SK-N-SH (cell line): ENCODE measurements at regions not wholly inside any gene's neighbourhood (a gene's known extent, or its start where the extent isn't known, plus 50 kb on each side); places are given as distances from the start of the nearest gene placed in this dataset.

ENCODE experiments used
- CTCF ChIA-PET: fragments of 300-600, 350-600 bp; formaldehyde crosslinking; extraction: SDS; loops from one replicate; lab custom pipeline; 2021; lab: Yijun Ruan, JAX
- POLR2A ChIA-PET: fragments of 350-600 bp; sonication (Branson Sonifier 250); formaldehyde crosslinking; extraction: SDS; loops from one replicate; lab custom pipeline; 2020; ENCODE audit warnings: antibody characterized with exemption, inconsistent platforms; lab: Yijun Ruan, JAX
- DNase-seq: peaks from one replicate; pipeline ENCODE4 v3.0.0; 2012
- H2AFZ ChIP-seq: fragments of 200-600 bp; sonication (generic); 2 replicates; pipeline ENCODE4 v1.8.1; 2016; ENCODE audit warnings: antibody characterized with exemption, mild to moderate bottlenecking, low read depth
- H3F3A ChIP-seq: fragments of 200-600 bp; sonication (generic); replicated peaks from 2 replicates; pipeline ENCODE3; 2016; ENCODE audit warnings: antibody characterized with exemption, mild to moderate bottlenecking; ENCODE audit not compliant: insufficient read depth
- H3K27ac ChIP-seq, 2 experiments: fragments of 200-500 bp in 1 of 2; fragments of 200-600 bp in 1 of 2; sonication (Bioruptor generic) in 1 of 2; sonication (generic), shearing (Covaris generic) in 1 of 2; 2 replicates each; pipeline versions ENCODE4 v1.5.1 to v1.6.1; 2014 to 2016; ENCODE audit warnings: low read depth in 2 of 2, inconsistent platforms in 1 of 2, low read length in 1 of 2, mild to moderate bottlenecking in 1 of 2, mixed read lengths in 1 of 2
- H3K27me3 ChIP-seq: fragments of 200-600 bp; sonication (generic), shearing (Covaris generic); 2 replicates; pipeline ENCODE4 v1.6.1; 2016; ENCODE audit warnings: mixed run types; ENCODE audit not compliant: insufficient read depth
- H3K36me3 ChIP-seq, 2 experiments: fragments of 200-500 bp in 1 of 2; fragments of 200-600 bp in 1 of 2; sonication (Bioruptor generic) in 1 of 2; sonication (generic) in 1 of 2; replicated peaks in 1 of 2; 2 replicates each; pipeline versions ENCODE3 to v1.5.1; 2014 to 2016; ENCODE audit warnings: low read length in 1 of 2, mild to moderate bottlenecking in 1 of 2; ENCODE audit not compliant: insufficient read depth in 2 of 2, control insufficient read depth in 1 of 2
- H3K4me1 ChIP-seq, 2 experiments: fragments of 200-500 bp in 1 of 2; fragments of 200-600 bp in 1 of 2; sonication (Bioruptor generic) in 1 of 2; sonication (generic), shearing (Covaris generic) in 1 of 2; 2 replicates each; pipeline versions ENCODE4 v1.5.1 to v1.6.1; 2014 to 2016; ENCODE audit warnings: low read depth in 1 of 2, low read length in 1 of 2, mixed run types in 1 of 2; ENCODE audit not compliant: insufficient read depth in 2 of 2, control insufficient read depth in 1 of 2
- H3K4me2 ChIP-seq: fragments of 200-600 bp; sonication (generic), shearing (Covaris generic); 2 replicates; pipeline ENCODE4 v1.6.1; 2017; ENCODE audit warnings: mixed run types
- H3K4me3 ChIP-seq, 2 experiments: fragments of 200-500 bp in 1 of 2; fragments of 200-600 bp in 1 of 2; sonication (Bioruptor generic) in 1 of 2; sonication (generic), shearing (Covaris generic) in 1 of 2; 2 replicates each; pipeline versions ENCODE4 v1.5.1 to v1.8.1; 2014 to 2016; ENCODE audit warnings: low read depth in 2 of 2, inconsistent platforms in 1 of 2, low read length in 1 of 2, mild to moderate bottlenecking in 1 of 2, mixed read lengths in 1 of 2, moderate library complexity in 1 of 2
- H3K79me2 ChIP-seq: fragments of 200-600 bp; sonication (generic); 2 replicates; pipeline ENCODE4 v1.8.1; 2017; ENCODE audit warnings: mild to moderate bottlenecking; ENCODE audit not compliant: insufficient read depth
- H3K9ac ChIP-seq: fragments of 200-600 bp; sonication (generic); 2 replicates; pipeline ENCODE4 v1.6.1; 2017; ENCODE audit warnings: mixed run types
- H3K9me2 ChIP-seq: fragments of 200-600 bp; sonication (generic); 2 replicates; pipeline ENCODE4 v1.6.1; 2017; ENCODE audit warnings: mixed run types
- H3K9me3 ChIP-seq: fragments of 200-600 bp; sonication (generic); 2 replicates; pipeline ENCODE4 v1.6.1; 2017; ENCODE audit warnings: mixed run types, mild to moderate bottlenecking, moderate library complexity
- H4K20me1 ChIP-seq: fragments of 200-600 bp; sonication (generic); 2 replicates; pipeline ENCODE4 v1.6.1; 2017; ENCODE audit warnings: mild to moderate bottlenecking, mixed run types; ENCODE audit not compliant: insufficient read depth
- FOSL2 ChIP-seq: IDR thresholded peaks from 2 replicates; pipeline ENCODE4 v1.4.0; 2012; ENCODE audit warnings: low read depth, mild to moderate bottlenecking, moderate library complexity, borderline replicate concordance
- FOXJ3 ChIP-seq: sonication (generic); formaldehyde crosslinking; IDR thresholded peaks from 2 replicates; pipeline ENCODE4 v1.5.1; 2020; ENCODE audit warnings: mild to moderate bottlenecking, missing genetic modification reagents
- FOXM1 ChIP-seq: IDR thresholded peaks from 2 replicates; pipeline ENCODE4 v1.4.0; 2012; ENCODE audit warnings: low read depth, mild to moderate bottlenecking
- GABPA ChIP-seq: IDR thresholded peaks from 2 replicates; pipeline ENCODE4 v1.4.0; 2012; ENCODE audit warnings: low read depth, mild to moderate bottlenecking
- GATA2 ChIP-seq: sonication (generic); formaldehyde crosslinking; IDR thresholded peaks from 2 replicates; pipeline ENCODE4 v1.5.0; 2020; ENCODE audit warnings: mild to moderate bottlenecking, missing genetic modification reagents
- MAX ChIP-seq: IDR thresholded peaks from 2 replicates; pipeline ENCODE4 v1.4.0; 2012; ENCODE audit warnings: low read depth
- MEF2A ChIP-seq: IDR thresholded peaks from 2 replicates; pipeline ENCODE4 v1.4.0; 2012; ENCODE audit warnings: low read depth, borderline replicate concordance
- MXI1 ChIP-seq: IDR thresholded peaks from 2 replicates; pipeline ENCODE4 v1.6.1; 2012; ENCODE audit warnings: mild to moderate bottlenecking, low read depth, low read length, improper control_type of control experiment
- NRF1 ChIP-seq: IDR thresholded peaks from 2 replicates; pipeline ENCODE4 v1.6.1; 2012; ENCODE audit warnings: low read depth, mild to moderate bottlenecking, low read length
- PBX3 ChIP-seq: IDR thresholded peaks from 2 replicates; pipeline ENCODE4; 2012
- RCOR1 ChIP-seq: fragments of 150-350 bp; IDR thresholded peaks from 2 replicates; pipeline ENCODE4 v1.6.1; 2017; ENCODE audit warnings: antibody characterized with exemption, low read length
- SIN3A ChIP-seq: IDR thresholded peaks from 2 replicates; pipeline ENCODE4 v1.6.1; 2012; ENCODE audit warnings: low read depth, mild to moderate bottlenecking, low read length, moderate library complexity, borderline replicate concordance
- TAF1 ChIP-seq: IDR thresholded peaks from 2 replicates; pipeline ENCODE4 v1.6.1; 2012; ENCODE audit warnings: low read depth, mild to moderate bottlenecking, low read length, moderate library complexity, borderline replicate concordance
- USF1 ChIP-seq: IDR thresholded peaks from 2 replicates; pipeline ENCODE4 v1.4.0; 2012; ENCODE audit warnings: low read depth, borderline replicate concordance
- ZBTB33 ChIP-seq: IDR thresholded peaks from 2 replicates; pipeline ENCODE4 v1.4.0; 2012; ENCODE audit warnings: low read depth, borderline replicate concordance
- WGBS: methylation state at CpG from one replicate; pipeline ENCODE4 v1.1.6; 2017; ENCODE audit warnings: low lambda C conversion rate; 5-methylcytosine and 5-hydroxymethylcytosine counted together
- TF ChIP-seq, protein P1 (sequence below): fragments of 200-600 bp; sonication (generic); IDR thresholded peaks from 2 replicates; pipeline ENCODE4 v1.6.1; 2017; ENCODE audit warnings: antibody characterized with exemption, mild to moderate bottlenecking, moderate library complexity

GRCh38 chr22:22048981-22049531 lies 66.5 kb upstream of the TOP3B start (continued):
- TF ChIP-seq PBX3 (no peak), GATA2 (CRISPR knock-in tag) (no peak), TAF1 (no peak), MAX (no peak)

DNA sequence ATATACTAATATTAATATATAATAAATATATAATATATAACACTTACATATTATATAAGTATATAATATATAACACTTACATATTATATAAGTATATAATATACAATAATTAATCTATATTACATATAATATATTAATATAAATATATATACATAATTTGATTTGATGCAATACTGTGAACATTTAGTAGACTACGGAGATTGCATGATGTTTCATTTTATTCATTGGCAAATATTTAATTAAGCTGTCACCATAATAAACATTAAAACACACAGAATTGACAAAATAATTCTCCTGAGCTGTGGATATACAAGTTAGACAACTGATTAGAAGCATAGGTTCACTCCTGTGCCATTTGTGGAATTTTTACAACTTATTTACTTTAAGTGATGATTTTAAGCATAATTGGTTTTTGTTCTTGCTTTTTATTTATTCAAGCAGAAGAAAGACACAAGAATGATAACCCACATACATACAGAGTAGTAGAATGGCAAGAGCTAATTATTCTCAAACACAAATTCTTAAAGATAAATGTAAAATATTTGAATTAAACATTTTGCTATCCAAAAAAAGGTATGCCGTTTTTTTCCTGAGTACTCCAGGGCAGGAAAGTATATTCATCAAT lies 65.8 kb upstream of the TOP3B start:
- Histone ChIP-seq H3K9me2 (no peaks in the 10 kb centered on the region), H3K4me2 (no peak overlapping the region), H3K4me1 (no peaks in the 10 kb centered on the region), H2AFZ (no peak overlapping the region), H3K36me3 (no peaks in the 10 kb centered on the region), H3K9me3 (no peaks in the 10 kb centered on the region), H3K9ac (no peak overlapping the region), H3K4me3 (no peak overlapping the region), H3K27me3 (peaks cover 5% of the 10 kb centered on the region; the same call in 1 of the 2 replicates), H3K79me2 (no peaks in the 10 kb centered on the region), H3K27ac (no peak overlapping the region), H3F3A (no peaks in the 10 kb centered on the region), H4K20me1 (no peaks in the 10 kb centered on the region)
- CTCF ChIA-PET = no interaction called here
- no peak for DNase-seq
- WGBS = 14% methylated on average over 2 of the region's 2 CpGs
- TF ChIP-seq PBX3 = no peak
- TF ChIP-seq FOSL2 = no peak
- TF ChIP-seq USF1 = no peak
- no peak for TF ChIP-seq GABPA
- TF ChIP-seq MAX = no peak
- no peak for TF ChIP-seq MXI1
- no peak for TF ChIP-seq FOXM1
- TF ChIP-seq RCOR1 = no peak
- TF ChIP-seq SIN3A = no peak
- no peak for TF ChIP-seq NRF1
- TF ChIP-seq, protein P1, sequence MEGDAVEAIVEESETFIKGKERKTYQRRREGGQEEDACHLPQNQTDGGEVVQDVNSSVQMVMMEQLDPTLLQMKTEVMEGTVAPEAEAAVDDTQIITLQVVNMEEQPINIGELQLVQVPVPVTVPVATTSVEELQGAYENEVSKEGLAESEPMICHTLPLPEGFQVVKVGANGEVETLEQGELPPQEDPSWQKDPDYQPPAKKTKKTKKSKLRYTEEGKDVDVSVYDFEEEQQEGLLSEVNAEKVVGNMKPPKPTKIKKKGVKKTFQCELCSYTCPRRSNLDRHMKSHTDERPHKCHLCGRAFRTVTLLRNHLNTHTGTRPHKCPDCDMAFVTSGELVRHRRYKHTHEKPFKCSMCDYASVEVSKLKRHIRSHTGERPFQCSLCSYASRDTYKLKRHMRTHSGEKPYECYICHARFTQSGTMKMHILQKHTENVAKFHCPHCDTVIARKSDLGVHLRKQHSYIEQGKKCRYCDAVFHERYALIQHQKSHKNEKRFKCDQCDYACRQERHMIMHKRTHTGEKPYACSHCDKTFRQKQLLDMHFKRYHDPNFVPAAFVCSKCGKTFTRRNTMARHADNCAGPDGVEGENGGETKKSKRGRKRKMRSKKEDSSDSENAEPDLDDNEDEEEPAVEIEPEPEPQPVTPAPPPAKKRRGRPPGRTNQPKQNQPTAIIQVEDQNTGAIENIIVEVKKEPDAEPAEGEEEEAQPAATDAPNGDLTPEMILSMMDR = no peak
- no peak for TF ChIP-seq FOXJ3
- TF ChIP-seq ZBTB33 = no peak
- no peak for TF ChIP-seq MEF2A
- POLR2A ChIA-PET = no interaction called here
